Natural killer cell (primary cell): ENCODE measurements at regions not wholly inside any gene's neighbourhood (a gene's known extent, or its start where the extent isn't known, plus 50 kb on each side); places are given as distances from the start of the nearest gene placed in this dataset.
A peak's percentile ranks its signal among the peaks of the same experiment; 100 is the strongest.

ENCODE experiments used
- ATAC-seq, 3 donors: fragments of 150-1000 bp in 2 of 3; fragments of 200-7000 bp in 1 of 3; cut with Tn5 transposase; 1 replicate in 1 of 3; 2 replicates in 2 of 3; pipeline ENCODE4 v1.10.0; 2021; ENCODE audit warnings: mild to moderate bottlenecking in 2 of 3, moderate library complexity in 2 of 3
- DNase-seq, 2 donors: peaks; one replicate each; pipeline versions ENCODE4 v3.0.0 to v3.0.0-alpha.2; 2013 to 2021; ENCODE audit warnings: mixed read lengths in 1 of 2
- H3K27ac ChIP-seq: one replicate; pipeline ENCODE4 v1.5.1; 2013; ENCODE audit warnings: mild to moderate bottlenecking, low read length
- H3K27me3 ChIP-seq: one replicate; pipeline ENCODE4 v1.6.1; 2013; ENCODE audit warnings: low read length; ENCODE audit not compliant: control insufficient read depth, insufficient read depth
- H3K36me3 ChIP-seq: one replicate; pipeline ENCODE4 v1.6.1; 2013; ENCODE audit warnings: low read length; ENCODE audit not compliant: control insufficient read depth, insufficient read depth
- H3K4me1 ChIP-seq: one replicate; pipeline ENCODE4 v1.6.1; 2013; ENCODE audit warnings: low read length; ENCODE audit not compliant: control insufficient read depth, insufficient read depth
- H3K4me3 ChIP-seq: one replicate; pipeline ENCODE4 v1.5.1; 2013; ENCODE audit warnings: low read length
- H3K9me3 ChIP-seq: one replicate; pipeline ENCODE4 v1.6.1; 2013; ENCODE audit warnings: low read length; ENCODE audit not compliant: control insufficient read depth, insufficient read depth
- H3K27ac Mint-ChIP-seq, 2 donors: one replicate each; pipeline ENCODE4 v1.8.0; 2022; ENCODE audit warnings: mild to moderate bottlenecking in 2 of 2, mixed read lengths in 2 of 2, moderate library complexity in 1 of 2
- H3K27me3 Mint-ChIP-seq, 2 donors: one replicate each; pipeline ENCODE4 v1.8.0; 2022; ENCODE audit warnings: low read depth in 2 of 2, mixed read lengths in 2 of 2
- H3K36me3 Mint-ChIP-seq: one replicate; pipeline ENCODE4 v1.8.0; 2022; ENCODE audit warnings: mixed read lengths
- H3K4me1 Mint-ChIP-seq, 2 donors: one replicate each; pipeline ENCODE4 v1.8.0; 2022; ENCODE audit warnings: mixed read lengths in 2 of 2
- H3K4me3 Mint-ChIP-seq: one replicate; pipeline ENCODE4 v1.8.0; 2022; ENCODE audit warnings: mild to moderate bottlenecking, moderate library complexity, mixed read lengths
- H3K9me3 Mint-ChIP-seq, 2 donors: one replicate each; pipeline ENCODE4 v1.8.0; 2022; ENCODE audit warnings: mixed read lengths in 2 of 2
- CTCF ChIP-seq: fragments of 200-600 bp; IDR thresholded peaks from one replicate; pipeline ENCODE4 v1.8.0; 2022; ENCODE audit warnings: antibody characterized with exemption
- WGBS: methylation state at CpG from one replicate; pipeline ENCODE4 v1.1.7; 2013; ENCODE audit warnings: missing lambda C conversion rate; ENCODE audit not compliant: insufficient coverage; 5-methylcytosine and 5-hydroxymethylcytosine counted together
- intact Hi-C: fragments of 100-400 bp; cut with micrococcal nuclease; formaldehyde crosslinking; loops from one replicate; pipeline ENCODE4 v1.14.2; 2022

GRCh38 chr6:144607998-144608735, 323.0 kb downstream of the UTRN start:
- Histone ChIP-seq H3K27ac (no peak overlapping the region), H3K4me3 (no peak overlapping the region), H3K36me3 (peaks cover 4% of the 10 kb centered on the region), H3K9me3 (no peaks in the 10 kb centered on the region), H3K4me1 (peaks cover 7% of the 10 kb centered on the region), H3K27me3 (no peaks in the 10 kb centered on the region)
- TF ChIP-seq CTCF, result no peak
- H3K27me3 Mint-ChIP-seq, result no peaks in the 10 kb centered on the region
- peak overlapping the region; percentile 9 to 55 for H3K27ac Mint-ChIP-seq
- intact Hi-C loops, result no loop called here
- peak overlapping the region; percentile 10 for H3K4me3 Mint-ChIP-seq
- peaks cover 69 to 80% of the 10 kb centered on the region in 2 donors for H3K4me1 Mint-ChIP-seq
- WGBS, result 85% methylated on average over 4 of the region's 5 CpGs
- DNase-seq (no peak), ATAC-seq (peak; percentile 58 to 78 (median 68))
- H3K36me3 Mint-ChIP-seq, result no peaks in the 10 kb centered on the region
- no peaks in the 10 kb centered on the region for H3K9me3 Mint-ChIP-seq

- ATAC-seq, result no peak
- Histone ChIP-seq H3K27me3 (no peaks in the 10 kb centered on the region), H3K9me3 (no peaks in the 10 kb centered on the region), H3K4me1 (peaks cover 7% of the 10 kb centered on the region), H3K27ac (no peak overlapping the region), H3K4me3 (no peak overlapping the region), H3K36me3 (no peaks in the 10 kb centered on the region)
- no peaks in the 10 kb centered on the region for H3K27me3 Mint-ChIP-seq
- no peaks in the 10 kb centered on the region for H3K36me3 Mint-ChIP-seq
- H3K4me1 Mint-ChIP-seq, result peaks cover 81 to 83% of the 10 kb centered on the region in 2 donors
- DNase-seq, result no peak
- no peaks in the 10 kb centered on the region for H3K9me3 Mint-ChIP-seq
- TF ChIP-seq CTCF, result no peak
- no CpG with 5 or more reads among the region's 1 CpG for WGBS
- intact Hi-C loops, result no loop called here
- H3K4me3 Mint-ChIP-seq, result no peak overlapping the region
- H3K27ac Mint-ChIP-seq, result peak overlapping the region; percentile 43 to 70
These were observed 327.7 kb downstream of the UTRN start for GRCh38 chr6:144612811-144613210.

GRCh38 chr6:144613859-144614258, 328.7 kb downstream of the UTRN start:
- intact Hi-C loops, result no loop called here
- WGBS, result no CpG with 5 or more reads among the region's 2 CpGs
- no peaks in the 10 kb centered on the region for H3K36me3 Mint-ChIP-seq
- H3K9me3 Mint-ChIP-seq, result no peaks in the 10 kb centered on the region
- peak overlapping the region; percentile 58 to 72 for H3K27ac Mint-ChIP-seq
- Histone ChIP-seq H3K36me3 (no peaks in the 10 kb centered on the region), H3K9me3 (no peaks in the 10 kb centered on the region), H3K27ac (no peak overlapping the region), H3K4me3 (no peak overlapping the region), H3K4me1 (no peaks in the 10 kb centered on the region), H3K27me3 (no peaks in the 10 kb centered on the region)
- no peaks in the 10 kb centered on the region for H3K27me3 Mint-ChIP-seq
- DNase-seq (no peak), ATAC-seq (no peak)
- peaks cover 72 to 74% of the 10 kb centered on the region in 2 donors for H3K4me1 Mint-ChIP-seq
- TF ChIP-seq CTCF, result no peak
- H3K4me3 Mint-ChIP-seq, result no peak overlapping the region

- Histone ChIP-seq H3K4me3 (no peak overlapping the region), H3K27ac (no peak overlapping the region), H3K36me3 (no peaks in the 10 kb centered on the region), H3K27me3 (no peaks in the 10 kb centered on the region), H3K4me1 (no peaks in the 10 kb centered on the region), H3K9me3 (no peaks in the 10 kb centered on the region)
- Mint-ChIP-seq H3K27ac (peak overlapping the region; percentile 58 to 59), H3K27me3 (no peaks in the 10 kb centered on the region), H3K4me1 (peaks cover 71 to 74% of the 10 kb centered on the region in 2 donors), H3K4me3 (no peak overlapping the region), H3K36me3 (no peaks in the 10 kb centered on the region), H3K9me3 (no peaks in the 10 kb centered on the region)
- intact Hi-C loops, result no loop called here
- WGBS, result 99% methylated on average over 2 of the region's 2 CpGs
- TF ChIP-seq CTCF, result no peak
- no peak for DNase-seq
- no peak for ATAC-seq
These were observed 330.7 kb downstream of the UTRN start for GRCh38 chr6:144615870-144616269.
